WERI-Rb-1 (cell line): ENCODE measurements at regions not wholly inside any gene's neighbourhood (a gene's known extent, or its start where the extent isn't known, plus 50 kb on each side); places are given as distances from the start of the nearest gene placed in this dataset.

Experiments used
- DNase-seq: peaks from one replicate; pipeline ENCODE4 v3.0.0-alpha.2; 2020
- H3K27ac ChIP-seq: fragments of 250-450 bp; sonication (Bioruptor Pico); 2 replicates; pipeline ENCODE4 v1.5.1; 2020; ENCODE audit warnings: mild to moderate bottlenecking, moderate library complexity
- H3K27me3 ChIP-seq: fragments of 250-450 bp; sonication (Bioruptor Pico); 2 replicates; pipeline ENCODE4 v1.5.1; 2021; ENCODE audit warnings: mild to moderate bottlenecking, low read depth, moderate library complexity; ENCODE audit not compliant: insufficient read depth, severe bottlenecking
- H3K36me3 ChIP-seq: fragments of 250-450 bp; sonication (Bioruptor Pico); 2 replicates; pipeline ENCODE4 v1.5.1; 2020; ENCODE audit warnings: mild to moderate bottlenecking, moderate library complexity
- H3K4me3 ChIP-seq: 2 replicates; pipeline ENCODE4 v1.5.1; 2011; ENCODE audit warnings: low read depth, mild to moderate bottlenecking, control low read depth, low read length
- H3K9me3 ChIP-seq: fragments of 250-450 bp; sonication (Bioruptor Pico); 2 replicates; pipeline ENCODE4 v1.5.1; 2021; ENCODE audit warnings: mild to moderate bottlenecking, moderate library complexity; ENCODE audit not compliant: severe bottlenecking
- CTCF ChIP-seq: IDR thresholded peaks from 2 replicates; pipeline ENCODE4 v1.5.1; 2011; ENCODE audit warnings: low read depth, mild to moderate bottlenecking, control low read depth, inconsistent platforms, low read length

DNA sequence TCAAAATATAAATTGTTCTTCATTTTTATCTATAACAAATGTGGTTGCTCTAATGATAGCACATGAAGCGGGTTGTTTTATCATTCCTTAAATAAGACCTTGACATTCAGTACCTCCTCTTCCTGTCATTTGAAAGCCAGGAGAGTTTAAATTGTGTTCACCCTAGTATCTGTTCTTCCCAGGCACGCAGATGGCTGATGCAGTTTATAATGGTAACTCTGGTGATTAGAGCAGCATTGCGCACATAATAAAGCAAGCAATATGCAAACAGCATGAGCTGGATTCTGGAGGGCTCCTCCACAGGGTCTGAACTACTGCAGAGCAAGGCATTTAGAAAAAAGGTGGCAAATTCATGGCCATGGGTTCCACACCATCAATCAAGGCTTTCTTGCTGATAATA lies 307.8 kb downstream of the ENC1 start:
- H3K27me3 ChIP-seq = no peaks in the 10 kb centered on the region
- H3K36me3 ChIP-seq = no peaks in the 10 kb centered on the region
- H3K9me3 ChIP-seq = no peaks in the 10 kb centered on the region
- no peak for TF ChIP-seq CTCF
- no peak overlapping the region for H3K27ac ChIP-seq
- no peak for DNase-seq
- no peak overlapping the region for H3K4me3 ChIP-seq

GRCh38 chr5:74332006-74332405 lies 308.5 kb downstream of the ENC1 start:
- Histone ChIP-seq H3K27ac (no peak overlapping the region), H3K27me3 (no peaks in the 10 kb centered on the region), H3K9me3 (no peaks in the 10 kb centered on the region), H3K36me3 (no peaks in the 10 kb centered on the region), H3K4me3 (no peak overlapping the region)
- no peak for DNase-seq
- TF ChIP-seq CTCF = no peak

GRCh38 chr5:74328221-74328630 lies 312.3 kb downstream of the ENC1 start:
- Histone ChIP-seq H3K4me3 (no peak overlapping the region), H3K27ac (no peak overlapping the region), H3K27me3 (no peaks in the 10 kb centered on the region), H3K36me3 (no peaks in the 10 kb centered on the region), H3K9me3 (no peaks in the 10 kb centered on the region)
- no peak for TF ChIP-seq CTCF
- no peak for DNase-seq

DNA sequence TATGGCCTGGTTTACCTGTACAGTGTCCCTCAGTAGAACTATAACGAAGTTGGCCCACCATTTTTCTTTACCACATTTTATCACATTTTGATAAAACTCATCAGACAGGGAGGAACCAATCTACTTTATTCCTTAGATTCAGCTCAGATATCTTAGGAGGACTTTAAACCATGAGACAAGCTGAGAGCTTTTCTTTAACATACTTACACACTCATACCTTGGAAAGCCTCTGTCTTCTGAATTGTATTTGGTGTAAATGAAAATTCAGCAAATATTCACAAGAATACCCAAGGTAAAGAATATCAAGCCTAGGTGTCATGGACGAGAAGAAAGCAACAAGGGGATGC lies 313.2 kb downstream of the ENC1 start:
- no peak for TF ChIP-seq CTCF
- H3K27ac ChIP-seq = no peak overlapping the region

DNA sequence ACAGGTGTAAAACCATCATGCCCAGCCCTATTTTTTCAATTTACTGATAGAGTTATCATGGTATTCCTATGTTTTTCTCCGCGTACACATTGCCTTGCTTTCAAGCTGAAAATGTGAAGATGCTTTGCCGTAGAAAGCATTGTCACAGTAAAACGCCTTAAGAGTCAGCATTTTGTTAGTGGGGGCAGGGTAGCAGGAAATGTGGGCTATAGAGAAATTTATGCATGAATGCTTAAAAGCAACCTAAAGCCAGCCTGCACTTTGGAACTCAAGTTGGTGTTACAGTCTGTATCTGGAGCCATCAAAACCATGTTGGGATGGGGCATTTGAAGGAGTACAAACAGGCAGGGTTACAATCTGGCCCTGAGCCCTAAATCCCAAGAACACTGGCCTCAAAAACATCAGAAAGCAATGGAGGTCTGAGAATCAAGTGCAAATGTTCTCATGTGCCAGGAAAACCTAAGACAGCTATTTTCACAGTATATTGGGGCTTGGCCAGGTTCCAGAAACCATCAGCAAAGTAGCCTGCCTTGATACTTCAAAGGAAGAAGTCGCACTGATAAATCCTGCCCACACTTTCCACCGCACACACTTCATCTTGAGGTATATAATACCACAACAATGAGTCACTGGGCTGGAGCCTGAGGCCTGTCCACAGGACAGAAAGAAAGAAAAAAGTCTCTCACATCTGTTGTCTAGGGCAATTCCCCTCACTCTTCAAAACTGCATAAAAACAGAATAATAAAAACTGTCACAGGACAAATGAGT lies 313.8 kb downstream of the ENC1 start:
- DNase-seq = no peak
- no peak overlapping the region for H3K27ac ChIP-seq
- no peak for TF ChIP-seq CTCF
- H3K4me3 ChIP-seq = no peak overlapping the region
- H3K36me3 ChIP-seq = no peaks in the 10 kb centered on the region
- no peaks in the 10 kb centered on the region for H3K9me3 ChIP-seq
- no peaks in the 10 kb centered on the region for H3K27me3 ChIP-seq

More for the DNA sequence above, 313.2 kb downstream of the ENC1 start:
- Histone ChIP-seq H3K4me3 (no peak overlapping the region), H3K27me3 (no peaks in the 10 kb centered on the region), H3K9me3 (no peaks in the 10 kb centered on the region), H3K36me3 (no peaks in the 10 kb centered on the region)
- DNase-seq = no peak

DNA sequence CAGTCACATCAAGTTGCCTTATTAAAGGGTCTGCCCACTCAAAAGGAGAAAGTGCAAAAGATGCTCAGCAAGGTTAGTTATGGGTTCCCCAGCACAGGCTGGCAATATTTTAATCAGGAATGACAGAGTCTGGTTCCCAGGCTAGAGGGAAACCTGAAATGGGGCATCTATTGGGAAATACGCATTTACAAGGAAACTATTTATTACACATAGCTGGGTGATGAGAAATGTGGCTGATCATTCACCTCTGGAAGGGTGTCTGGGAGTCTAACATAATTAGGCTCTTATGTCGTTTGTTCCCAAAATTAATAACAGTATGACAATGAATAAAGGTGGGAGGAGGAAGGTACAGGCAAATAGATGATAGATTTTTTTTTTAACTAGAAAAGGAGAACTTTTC lies 314.7 kb downstream of the ENC1 start:
- no peak for TF ChIP-seq CTCF
- DNase-seq = no peak
- H3K36me3 ChIP-seq = no peaks in the 10 kb centered on the region
- H3K9me3 ChIP-seq = no peaks in the 10 kb centered on the region
- no peaks in the 10 kb centered on the region for H3K27me3 ChIP-seq
- H3K27ac ChIP-seq = no peak overlapping the region
- H3K4me3 ChIP-seq = no peak overlapping the region
